CD14-positive monocyte (primary cell): ENCODE measurements at regions not wholly inside any gene's neighbourhood (a gene's known extent, or its start where the extent isn't known, plus 50 kb on each side); places are given as distances from the start of the nearest gene placed in this dataset.

Experiments
- DNase-seq, 3 donors: peaks; one replicate each; pipeline ENCODE4 v3.0.0-alpha.2; 2011 to 2022
- H2AFZ ChIP-seq: 2 replicates; pipeline ENCODE4 v1.6.0; 2012; ENCODE audit warnings: mild to moderate bottlenecking, low read depth, low read length, inconsistent platforms; ENCODE audit not compliant: insufficient read depth, poor library complexity, severe bottlenecking
- H3K27ac ChIP-seq, 2 donors: 1 replicate in 1 of 2; 2 replicates in 1 of 2; pipeline ENCODE4 v1.5.1; 2012 to 2013; ENCODE audit warnings: low read length in 2 of 2, control low read depth in 1 of 2, inconsistent platforms in 1 of 2, low read depth in 1 of 2, mild to moderate bottlenecking in 1 of 2
- H3K27me3 ChIP-seq, 2 donors: one replicate each; pipeline versions ENCODE4 v1.6.0 to v1.6.1; 2011 to 2013; ENCODE audit warnings: low read length in 2 of 2; ENCODE audit not compliant: control insufficient read depth in 2 of 2, insufficient read depth in 2 of 2
- H3K36me3 ChIP-seq, 2 donors: replicated peaks in 1 of 2; 1 replicate in 1 of 2; 2 replicates in 1 of 2; pipeline versions ENCODE4 v1.5.1 to v1.6.1; 2012 to 2013; ENCODE audit warnings: low read length in 2 of 2, control low read depth in 1 of 2, inconsistent platforms in 1 of 2, mild to moderate bottlenecking in 1 of 2; ENCODE audit not compliant: insufficient read depth in 2 of 2, control insufficient read depth in 1 of 2
- H3K4me1 ChIP-seq, 2 donors: 1 replicate in 1 of 2; 2 replicates in 1 of 2; pipeline versions ENCODE4 v1.5.1 to v1.6.1; 2012 to 2013; ENCODE audit warnings: low read length in 2 of 2, control low read depth in 1 of 2, inconsistent platforms in 1 of 2, mild to moderate bottlenecking in 1 of 2, moderate library complexity in 1 of 2; ENCODE audit not compliant: insufficient read depth in 2 of 2, control insufficient read depth in 1 of 2
- H3K4me2 ChIP-seq: replicated peaks from 2 replicates; pipeline ENCODE3; 2012; ENCODE audit warnings: low read length, moderate library complexity, mild to moderate bottlenecking; ENCODE audit not compliant: poor library complexity, severe bottlenecking; ENCODE audit errors: extremely low read depth
- H3K4me3 ChIP-seq, 3 experiments: fragments of 200-600 bp in 1 of 3; sonication (generic) in 1 of 3; replicated peaks in 1 of 3; 1 replicate in 2 of 3; 2 replicates in 1 of 3; pipeline ENCODE4 v1.5.1; 2011 to 2013; ENCODE audit warnings: low read length in 3 of 3, mild to moderate bottlenecking in 3 of 3, control low read depth in 2 of 3, low read depth in 2 of 3, inconsistent platforms in 1 of 3, moderate library complexity in 1 of 3
- H3K79me2 ChIP-seq: 2 replicates; pipeline ENCODE4 v1.6.0; 2012; ENCODE audit warnings: mild to moderate bottlenecking, control low read depth, inconsistent platforms, low read length, moderate library complexity; ENCODE audit not compliant: insufficient read depth
- H3K9ac ChIP-seq: 2 replicates; pipeline ENCODE4 v1.6.0; 2017; ENCODE audit warnings: low read length, mild to moderate bottlenecking; ENCODE audit not compliant: insufficient read depth, poor library complexity, severe bottlenecking
- H3K9me3 ChIP-seq, 2 donors: replicated peaks in 1 of 2; 1 replicate in 1 of 2; 2 replicates in 1 of 2; pipeline versions ENCODE4 v1.5.1 to v1.6.1; 2012 to 2013; ENCODE audit warnings: low read length in 2 of 2, control low read depth in 1 of 2; ENCODE audit not compliant: control insufficient read depth in 1 of 2, insufficient read depth in 1 of 2
- H4K20me1 ChIP-seq: 2 replicates; pipeline ENCODE4 v1.6.0; 2012; ENCODE audit warnings: mild to moderate bottlenecking, low read length, control low read depth, moderate library complexity; ENCODE audit not compliant: insufficient read depth
- H3K27ac Mint-ChIP-seq, 7 donors: one replicate each; pipeline ENCODE4 v1.8.0; 2020; ENCODE audit warnings: mild to moderate bottlenecking in 7 of 7, mixed read lengths in 7 of 7, moderate library complexity in 6 of 7, inconsistent platforms in 2 of 7
- H3K27me3 Mint-ChIP-seq, 3 donors: one replicate each; pipeline ENCODE4 v1.8.0; 2021 to 2022; ENCODE audit warnings: low read depth in 3 of 3, mild to moderate bottlenecking in 3 of 3, mixed read lengths in 3 of 3, moderate library complexity in 3 of 3, inconsistent platforms in 1 of 3
- H3K36me3 Mint-ChIP-seq, 2 donors: one replicate each; pipeline ENCODE4 v1.8.0; 2020; ENCODE audit warnings: mixed read lengths in 2 of 2, inconsistent platforms in 1 of 2, mild to moderate bottlenecking in 1 of 2
- H3K4me1 Mint-ChIP-seq: one replicate; pipeline ENCODE4 v1.8.0; 2020; ENCODE audit warnings: mild to moderate bottlenecking, mixed read lengths
- H3K4me3 Mint-ChIP-seq, 2 donors: one replicate each; pipeline ENCODE4 v1.8.0; 2020; ENCODE audit warnings: mild to moderate bottlenecking in 2 of 2, mixed read lengths in 2 of 2, moderate library complexity in 1 of 2
- H3K9me3 Mint-ChIP-seq, 7 donors: one replicate each; pipeline ENCODE4 v1.8.0; 2020 to 2022; ENCODE audit warnings: mixed read lengths in 7 of 7, mild to moderate bottlenecking in 6 of 7, moderate library complexity in 6 of 7, inconsistent platforms in 2 of 7
- WGBS: methylation state at CpG from one replicate; pipeline ENCODE4 v1.1.5; 2013; ENCODE audit warnings: missing lambda C conversion rate; ENCODE audit not compliant: insufficient coverage; 5-methylcytosine and 5-hydroxymethylcytosine counted together
- intact Hi-C, 2 donors: fragments of 100-400 bp; cut with micrococcal nuclease; formaldehyde crosslinking; loops; one replicate each; pipeline versions ENCODE4 v1.15.0 to v1.15.1; 2023
- TF ChIP-seq, protein P1 (sequence below): fragments of 200-600 bp; IDR thresholded peaks from one replicate; pipeline ENCODE4 v1.8.0; 2022; ENCODE audit warnings: antibody characterized with exemption, mild to moderate bottlenecking

- Mint-ChIP-seq H3K27ac (no peak overlapping the region), H3K9me3 (peaks cover 0 to 1% (median 0%) of the 10 kb centered on the region in 7 donors), H3K4me3 (no peak overlapping the region), H3K4me1 (no peaks in the 10 kb centered on the region), H3K27me3 (peaks cover 2 to 5% (median 5%) of the 10 kb centered on the region in 3 donors), H3K36me3 (no peaks in the 10 kb centered on the region)
- Histone ChIP-seq H3K9me3 (no peaks in the 10 kb centered on the region), H3K79me2 (no peaks in the 10 kb centered on the region), H2AFZ (no peak overlapping the region), H3K4me2 (no peak overlapping the region), H3K9ac (no peak overlapping the region), H3K4me3 (no peak overlapping the region), H3K27ac (no peak overlapping the region), H3K4me1 (no peaks in the 10 kb centered on the region), H3K27me3 (no peaks in the 10 kb centered on the region), H3K36me3 (no peaks in the 10 kb centered on the region), H4K20me1 (no peaks in the 10 kb centered on the region)
- WGBS: 100% methylated on average over 3 of the region's 9 CpGs
- DNase-seq: no peak
- intact Hi-C loops: no loop called here
- TF ChIP-seq, protein P1, sequence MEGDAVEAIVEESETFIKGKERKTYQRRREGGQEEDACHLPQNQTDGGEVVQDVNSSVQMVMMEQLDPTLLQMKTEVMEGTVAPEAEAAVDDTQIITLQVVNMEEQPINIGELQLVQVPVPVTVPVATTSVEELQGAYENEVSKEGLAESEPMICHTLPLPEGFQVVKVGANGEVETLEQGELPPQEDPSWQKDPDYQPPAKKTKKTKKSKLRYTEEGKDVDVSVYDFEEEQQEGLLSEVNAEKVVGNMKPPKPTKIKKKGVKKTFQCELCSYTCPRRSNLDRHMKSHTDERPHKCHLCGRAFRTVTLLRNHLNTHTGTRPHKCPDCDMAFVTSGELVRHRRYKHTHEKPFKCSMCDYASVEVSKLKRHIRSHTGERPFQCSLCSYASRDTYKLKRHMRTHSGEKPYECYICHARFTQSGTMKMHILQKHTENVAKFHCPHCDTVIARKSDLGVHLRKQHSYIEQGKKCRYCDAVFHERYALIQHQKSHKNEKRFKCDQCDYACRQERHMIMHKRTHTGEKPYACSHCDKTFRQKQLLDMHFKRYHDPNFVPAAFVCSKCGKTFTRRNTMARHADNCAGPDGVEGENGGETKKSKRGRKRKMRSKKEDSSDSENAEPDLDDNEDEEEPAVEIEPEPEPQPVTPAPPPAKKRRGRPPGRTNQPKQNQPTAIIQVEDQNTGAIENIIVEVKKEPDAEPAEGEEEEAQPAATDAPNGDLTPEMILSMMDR: no peak
Observed at GRCh38 chr15:62601777-62602545, 436.9 kb upstream of the C2CD4B start.

GRCh38 chr15:62603742-62604141 lies 438.7 kb upstream of the C2CD4B start:
- H3K79me2 ChIP-seq: no peaks in the 10 kb centered on the region
- H2AFZ ChIP-seq: no peak overlapping the region
- H3K9ac ChIP-seq: no peak overlapping the region
- Mint-ChIP-seq H3K36me3 (no peaks in the 10 kb centered on the region), H3K4me3 (no peak overlapping the region), H3K27ac (peak overlapping the region in 1 of 7 donors; percentile 3), H3K9me3 (peaks cover 0 to 2% (median 0%) of the 10 kb centered on the region in 7 donors), H3K27me3 (peaks cover 4 to 6% (median 5%) of the 10 kb centered on the region in 3 donors), H3K4me1 (no peaks in the 10 kb centered on the region)
- H3K4me2 ChIP-seq: no peak overlapping the region
- DNase-seq: no peak
- H3K36me3 ChIP-seq: no peaks in the 10 kb centered on the region
- intact Hi-C loops: no loop called here
- no peaks in the 10 kb centered on the region for H3K4me1 ChIP-seq
- H3K27me3 ChIP-seq: no peaks in the 10 kb centered on the region
- no peaks in the 10 kb centered on the region for H4K20me1 ChIP-seq
- H3K9me3 ChIP-seq: no peaks in the 10 kb centered on the region
- no peak overlapping the region for H3K4me3 ChIP-seq
- no peak overlapping the region for H3K27ac ChIP-seq
- TF ChIP-seq, protein P1: no peak
- 100% methylated on average over 1 of the region's 1 CpG for WGBS
